NCI-H2227 treated with DMSO at 0.1 percent for 48 hours (cell line): ENCODE measurements at regions not wholly inside any gene's neighbourhood (a gene's known extent, or its start where the extent isn't known, plus 50 kb on each side); places are given as distances from the start of the nearest gene placed in this dataset.

Experiments used
- DNase-seq: peaks from one replicate; lab custom pipeline; 2025; lab: John Stamatoyannopoulos, UW

- DNase-seq, result no peak
These were observed 61.5 kb upstream of the ADRA2C start for GRCh38 chr4:3704669-3705068.

DNA sequence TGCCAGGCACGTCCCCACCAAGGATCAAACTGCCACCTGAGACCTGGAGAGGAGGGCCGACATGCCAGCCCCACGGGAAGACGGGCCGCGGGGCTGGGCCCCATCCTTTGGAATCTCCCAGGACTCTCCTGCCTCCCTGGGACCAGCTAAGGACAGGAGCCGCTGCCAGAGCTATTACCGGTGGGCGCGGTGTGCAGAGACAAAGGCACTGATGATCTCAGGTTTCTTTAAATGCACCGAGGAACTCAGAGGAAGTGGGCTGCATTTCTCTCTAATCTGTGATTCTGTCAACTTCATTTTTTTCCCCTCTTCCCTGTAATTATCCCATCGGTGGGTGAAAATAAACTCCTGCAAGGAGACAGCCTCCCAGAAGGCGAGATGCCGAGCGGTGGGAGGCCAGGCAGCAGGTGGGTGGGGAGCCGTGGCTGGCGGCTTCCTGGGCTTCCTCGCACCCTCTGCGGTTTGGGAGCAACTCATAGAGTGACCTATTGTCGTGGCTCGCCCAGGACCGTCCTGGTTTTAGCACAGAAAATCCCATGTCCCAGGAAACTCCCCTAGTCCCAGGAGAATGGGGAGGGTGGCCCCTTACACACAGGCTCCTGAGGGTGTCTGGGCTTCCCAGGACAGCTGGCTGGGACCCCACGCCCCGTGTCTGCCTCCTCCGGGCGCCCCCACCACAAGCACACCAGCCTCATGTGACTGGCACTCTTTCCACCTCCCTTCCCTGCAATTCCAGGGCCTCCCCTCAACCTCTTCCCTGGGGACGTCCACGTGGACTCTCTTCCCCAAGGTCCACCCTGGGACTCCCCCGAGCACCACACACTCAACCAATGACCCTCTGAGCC, 62.3 kb upstream of the ADRA2C start:
- DNase-seq, result peak; percentile 20

DNA sequence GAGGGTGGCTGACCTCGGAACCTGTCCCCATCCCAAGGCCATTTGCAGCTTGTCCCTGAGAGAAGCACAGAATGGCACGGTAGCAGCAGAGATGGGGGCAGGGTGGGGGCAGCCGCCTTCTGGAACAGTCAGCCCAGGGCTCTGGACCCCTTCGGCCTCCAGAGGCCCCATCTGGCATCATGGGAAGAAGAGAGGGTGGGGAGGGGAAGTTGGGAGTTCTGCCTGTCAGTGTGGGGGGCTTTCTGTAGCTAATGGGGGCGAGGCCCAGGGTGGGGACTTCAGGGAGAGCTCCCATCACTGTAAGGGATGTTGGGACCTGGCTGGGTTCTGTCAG, 62.9 kb upstream of the ADRA2C start:
- DNase-seq, result no peak

DNA sequence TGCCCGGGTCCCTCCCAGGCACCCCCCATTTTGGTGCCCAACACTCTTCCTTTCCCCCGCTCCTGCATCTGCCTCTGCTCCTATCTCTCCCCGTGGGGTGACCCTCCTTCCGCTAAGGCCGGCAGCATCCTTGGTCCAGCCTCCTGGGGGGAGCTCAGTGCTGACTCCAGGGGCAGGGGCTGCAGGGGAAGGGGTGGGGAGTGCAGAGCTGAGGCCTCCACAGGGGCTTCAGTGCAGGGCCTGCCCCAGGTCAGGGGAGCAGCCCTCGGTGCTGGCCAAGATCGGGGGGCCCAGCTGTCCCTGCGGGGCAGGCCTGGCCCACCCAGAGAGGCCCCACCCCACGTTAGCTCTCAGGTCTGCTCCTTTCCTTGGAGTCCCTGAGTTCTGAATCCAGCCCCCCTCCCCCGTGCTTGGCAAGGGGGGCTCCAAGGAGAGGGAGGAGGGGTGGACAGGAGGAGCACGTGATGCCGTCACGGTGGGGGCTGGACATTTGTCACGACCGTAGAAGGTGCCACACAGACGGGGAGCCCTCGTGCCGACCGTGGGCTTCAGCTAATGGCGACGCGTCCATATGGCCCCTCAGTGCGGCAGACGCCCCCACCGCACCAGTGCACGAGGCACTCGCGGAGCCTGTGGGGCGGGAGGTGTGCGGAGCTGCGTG, 63.5 kb upstream of the ADRA2C start:
- no peak for DNase-seq

- DNase-seq, result no peak
These were observed 64.2 kb upstream of the ADRA2C start for GRCh38 chr4:3701736-3702560.

DNA sequence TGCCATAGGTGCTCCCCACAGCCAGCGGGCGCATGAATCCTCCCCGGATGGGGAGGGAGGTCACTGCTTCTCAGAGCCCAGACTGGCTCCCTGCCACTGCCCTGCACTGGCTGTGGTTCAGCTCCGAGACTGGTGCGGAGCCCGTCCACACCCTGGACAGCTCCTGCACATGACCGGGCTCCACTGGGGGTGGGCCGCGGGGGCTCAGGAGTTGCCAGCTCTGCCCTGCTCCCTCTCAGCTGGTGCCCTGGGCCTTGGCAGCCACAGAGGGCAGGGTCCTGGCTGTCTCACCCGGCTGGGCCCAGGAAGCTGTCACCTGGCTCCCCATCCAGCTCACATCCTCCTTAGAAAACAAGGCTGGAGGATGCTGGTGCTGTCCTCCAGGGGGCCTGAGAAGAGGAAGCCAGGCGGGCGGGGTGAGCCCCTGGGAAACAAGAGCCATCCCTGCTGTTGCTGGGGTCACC, 64.9 kb upstream of the ADRA2C start:
- DNase-seq, result no peak

GRCh38 chr4:3700736-3701135, 65.4 kb upstream of the ADRA2C start:
- DNase-seq, result no peak

DNA sequence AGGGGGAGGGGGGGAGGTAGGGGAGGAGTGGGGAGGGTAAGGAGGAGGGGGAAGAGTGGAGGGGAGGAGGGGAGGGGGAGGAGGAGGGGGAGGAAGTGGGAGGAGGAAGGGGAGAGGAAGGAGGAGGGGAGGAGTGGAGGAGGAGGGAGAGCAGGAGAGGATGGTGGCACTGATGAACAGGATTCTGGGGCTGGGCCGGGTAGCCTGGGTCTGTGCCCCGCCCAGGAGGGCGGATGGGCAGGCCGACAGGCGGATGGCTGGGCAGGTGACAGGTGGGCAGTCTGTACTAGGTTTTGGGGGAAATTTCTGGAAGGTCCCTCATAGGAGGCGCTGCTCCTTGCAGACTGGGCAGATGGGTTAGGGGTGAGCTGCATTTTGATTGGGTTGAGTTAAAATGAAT, 66.0 kb upstream of the ADRA2C start:
- DNase-seq, result no peak

- no peak for DNase-seq
These were observed 66.5 kb upstream of the ADRA2C start for GRCh38 chr4:3699678-3700077.

GRCh38 chr4:3699261-3699660, 66.9 kb upstream of the ADRA2C start:
- no peak for DNase-seq

DNA sequence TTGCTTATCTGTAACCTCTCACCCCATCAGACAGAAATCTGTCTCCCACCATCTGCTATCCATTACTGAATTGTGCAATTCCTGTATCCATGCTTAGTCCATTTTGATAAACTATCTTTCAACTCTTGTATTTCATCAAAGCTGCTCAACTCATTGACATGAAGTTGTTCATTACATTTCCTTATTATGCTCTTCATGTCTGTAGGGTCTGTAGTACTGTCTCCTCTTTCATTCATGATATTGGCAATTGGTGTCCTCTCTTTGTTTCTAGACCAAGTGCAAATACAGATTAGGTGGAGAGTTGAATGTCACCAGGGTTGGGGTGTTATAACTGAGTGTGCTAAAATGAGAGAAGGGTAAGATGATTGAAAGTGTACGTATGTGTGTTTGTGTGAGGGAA, 69.2 kb upstream of the ADRA2C start:
- DNase-seq, result no peak

DNA sequence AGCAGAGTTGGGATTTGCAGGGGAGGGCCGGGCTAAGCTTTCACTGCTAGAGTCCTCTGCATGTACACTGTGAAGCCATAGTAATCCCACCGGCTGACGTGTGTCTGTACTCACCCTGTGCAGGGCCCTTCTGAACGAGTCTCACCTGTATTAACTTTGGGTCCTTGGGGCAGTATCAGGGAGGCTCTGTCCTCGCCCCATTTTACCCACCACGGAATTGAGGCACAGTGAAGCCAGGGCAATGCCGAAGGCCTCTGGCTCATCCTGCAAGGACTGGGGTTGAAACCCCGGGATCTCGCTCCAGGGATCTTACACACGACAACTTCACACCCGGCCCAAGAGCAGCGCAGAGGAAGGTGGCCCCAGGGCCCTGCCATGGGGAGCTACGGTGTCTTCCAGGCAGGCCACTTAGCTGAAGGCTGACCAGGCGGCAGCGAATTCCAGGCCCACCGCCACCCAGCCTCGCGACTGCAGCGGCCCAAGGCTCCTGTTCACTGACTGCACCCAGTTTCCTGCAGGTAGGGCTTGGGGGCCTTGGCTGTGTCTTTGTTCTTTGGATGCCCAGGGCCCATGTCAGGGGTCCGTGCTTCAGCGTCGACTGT, 75.5 kb upstream of the ADRA2C start:
- no peak for DNase-seq

GRCh38 chr4:3689576-3690550, 76.3 kb upstream of the ADRA2C start:
- no peak for DNase-seq

- DNase-seq, result no peak
These were observed 77.2 kb upstream of the ADRA2C start for GRCh38 chr4:3689006-3689405.

GRCh38 chr4:3688018-3688998, 77.9 kb upstream of the ADRA2C start:
- no peak for DNase-seq

DNA sequence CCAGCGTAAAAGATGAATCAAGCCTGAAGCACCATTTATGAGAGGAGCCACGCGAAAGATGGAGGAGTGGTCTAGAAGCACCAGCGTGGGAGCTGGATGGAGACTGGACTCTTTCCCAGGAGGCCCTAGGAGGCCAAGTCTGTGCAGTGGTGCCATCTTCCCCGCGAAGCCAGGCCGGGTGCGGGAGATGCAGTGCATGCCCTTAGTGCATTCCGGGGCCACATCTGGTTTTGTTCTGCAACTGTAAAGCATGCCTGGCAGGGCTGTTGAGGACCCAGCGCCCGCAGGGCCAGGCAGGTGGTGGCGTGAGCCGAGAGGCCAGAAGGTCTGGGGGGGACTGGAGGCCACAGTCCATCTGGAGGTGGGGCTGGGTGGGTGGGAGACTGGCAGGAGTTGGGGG, 78.6 kb upstream of the ADRA2C start:
- DNase-seq, result no peak

GRCh38 chr4:3686753-3687152, 79.4 kb upstream of the ADRA2C start:
- no peak for DNase-seq

- no peak for DNase-seq
These were observed 81.0 kb upstream of the ADRA2C start for GRCh38 chr4:3685081-3685645.

- DNase-seq, result no peak
These were observed 81.6 kb upstream of the ADRA2C start for GRCh38 chr4:3684546-3684945.
